Stimulated activated CD8-positive, alpha-beta memory T cell treated with anti-CD3 and anti-CD28 coated beads, Interleukin-7, amount 100 ng/mL, for 24 hours (primary cell): ENCODE measurements at regions not wholly inside any gene's neighbourhood (a gene's known extent, or its start where the extent isn't known, plus 50 kb on each side); places are given as distances from the start of the nearest gene placed in this dataset.
"Not testable (repeated sequence)": the region's sequence is repeated elsewhere in the genome, so short reads cannot be mapped to it uniquely, and the experiment has no call there.

Experiments used
- DNase-seq: peaks from one replicate; pipeline ENCODE4 v3.0.0-alpha.2; 2020; ENCODE audit warnings: low read depth

DNA sequence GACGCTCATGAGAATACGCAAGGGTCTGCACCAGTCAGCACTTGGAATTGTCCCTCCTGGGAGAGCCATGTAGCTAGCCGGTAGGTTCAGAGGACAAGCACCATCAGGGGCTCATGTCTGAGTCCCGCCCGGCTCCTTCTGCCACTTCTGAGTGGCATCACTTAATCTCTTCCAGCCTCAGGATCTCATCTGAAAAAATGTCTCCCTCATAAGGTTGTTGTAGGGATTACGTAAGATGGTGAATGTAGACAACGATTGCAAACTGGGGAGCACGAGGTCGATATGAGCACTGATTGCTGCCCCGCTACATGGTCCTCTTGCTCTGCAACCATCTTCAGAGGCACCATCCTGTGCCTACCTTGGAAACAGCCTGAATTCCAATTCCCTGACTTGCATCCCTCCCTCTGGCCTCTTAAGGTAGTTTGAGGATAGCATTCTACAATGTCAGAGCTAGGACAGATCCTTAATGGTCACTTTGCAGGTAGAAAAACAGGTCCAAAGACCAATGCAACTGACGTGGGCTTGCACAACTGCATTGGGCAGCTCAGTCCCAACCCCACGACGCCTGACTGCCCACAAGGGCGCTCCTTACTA lies 115.8 kb upstream of the TMEM45B start:
- no peak for DNase-seq

DNA sequence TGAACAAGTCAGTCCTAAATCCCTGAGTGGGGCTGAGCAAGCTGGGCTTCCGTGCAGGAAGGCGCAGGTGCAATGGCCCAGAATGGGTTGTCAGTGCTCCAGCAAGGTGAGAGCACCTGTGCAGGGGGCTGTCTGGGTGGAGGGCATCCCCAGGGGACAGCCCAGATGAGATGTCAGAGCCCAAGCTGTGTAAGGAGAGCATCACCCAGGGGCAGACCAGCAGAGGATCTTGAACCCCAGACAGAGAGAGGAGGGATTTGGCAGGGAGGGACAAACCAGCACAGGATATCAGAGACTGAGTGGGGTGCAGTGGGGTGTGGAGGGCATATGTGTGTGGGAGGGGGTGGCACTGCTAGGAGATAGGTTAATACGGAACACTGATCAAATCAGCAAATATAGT lies 114.9 kb upstream of the TMEM45B start:
- no peak for DNase-seq

DNA sequence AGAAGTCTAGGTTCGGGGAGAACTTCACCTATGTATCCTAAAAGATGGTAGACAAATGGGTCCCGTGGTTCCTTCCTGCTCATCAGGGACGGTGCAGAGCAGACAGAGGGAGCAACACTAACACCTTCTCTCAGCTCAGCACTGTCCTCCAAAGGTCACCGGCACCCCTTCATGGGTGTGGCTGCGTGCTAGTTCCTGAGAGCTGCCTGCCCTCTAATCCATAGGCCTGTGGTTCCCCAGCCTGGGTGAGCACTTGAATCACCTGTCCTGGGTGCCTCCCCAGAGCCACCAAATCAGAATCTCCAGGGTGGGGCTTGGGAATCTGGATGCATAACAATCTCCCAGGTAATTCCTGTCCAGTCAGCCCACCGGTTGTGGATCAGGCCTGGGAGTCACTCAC lies 113.9 kb upstream of the TMEM45B start:
- DNase-seq: no peak

DNA sequence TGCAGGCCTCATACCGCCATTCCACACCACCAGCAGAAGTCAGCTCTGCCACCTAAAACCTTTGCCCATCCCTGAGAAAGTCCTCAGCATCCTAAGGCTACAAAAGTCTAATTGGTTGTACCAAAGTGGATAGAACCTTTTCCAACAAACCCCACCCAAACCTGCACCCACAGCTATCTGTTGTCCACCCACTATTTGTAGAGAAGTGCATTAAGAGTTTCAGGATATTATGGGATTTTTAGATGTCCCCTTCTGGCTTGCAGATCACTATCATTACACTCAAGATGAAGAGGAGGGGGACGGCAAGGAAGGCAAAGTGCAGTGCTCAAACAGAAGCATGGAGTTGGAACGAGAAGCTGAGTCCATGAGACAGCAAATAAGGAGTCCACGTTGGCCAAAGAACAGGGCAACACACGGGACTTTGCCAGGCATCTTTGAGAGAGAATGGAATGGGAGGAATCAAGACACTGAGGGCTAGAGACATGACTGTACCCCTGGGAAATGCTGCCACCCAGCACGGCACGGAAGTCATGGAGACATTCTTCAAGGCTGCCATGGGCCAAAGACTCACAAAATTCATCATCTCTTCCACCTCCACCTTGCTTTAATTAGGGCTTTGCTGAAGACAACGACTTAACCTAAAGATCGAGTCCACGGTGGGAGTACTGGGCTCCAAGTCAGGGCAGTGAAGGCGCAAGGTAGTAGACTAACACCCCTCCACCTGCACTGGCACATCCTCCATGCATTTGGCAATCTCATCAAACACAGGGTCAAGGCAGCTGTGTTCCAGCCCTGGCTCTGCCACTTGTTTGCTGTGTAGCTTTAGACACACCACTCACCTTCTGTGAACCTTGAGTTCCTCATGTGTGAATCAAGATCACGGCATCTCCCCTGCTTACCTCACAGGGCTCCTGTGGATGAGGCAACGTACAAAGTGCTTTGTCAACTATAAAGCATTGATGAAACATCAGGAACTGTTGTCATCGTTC lies 112.9 kb upstream of the TMEM45B start:
- DNase-seq: no peak

DNA sequence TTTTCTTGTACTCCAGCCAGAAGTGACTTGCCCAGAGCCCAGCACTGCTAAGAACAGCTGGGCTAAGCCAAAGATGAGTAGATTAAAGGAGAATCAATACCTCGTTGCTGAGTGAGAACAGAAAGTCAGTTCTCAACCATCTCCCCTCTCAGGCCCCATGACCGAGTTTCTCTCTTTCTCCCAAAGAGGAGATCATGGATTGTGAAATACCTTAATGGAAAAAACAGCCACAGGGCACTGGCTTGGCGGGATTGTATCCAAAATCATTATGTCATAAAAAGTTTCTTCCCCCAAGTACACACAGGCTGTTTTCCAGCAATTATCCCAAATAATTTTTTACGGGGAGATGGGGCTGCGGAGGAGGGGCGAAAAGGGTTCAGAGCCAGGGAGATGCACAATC lies 111.8 kb upstream of the TMEM45B start:
- DNase-seq: no peak

DNA sequence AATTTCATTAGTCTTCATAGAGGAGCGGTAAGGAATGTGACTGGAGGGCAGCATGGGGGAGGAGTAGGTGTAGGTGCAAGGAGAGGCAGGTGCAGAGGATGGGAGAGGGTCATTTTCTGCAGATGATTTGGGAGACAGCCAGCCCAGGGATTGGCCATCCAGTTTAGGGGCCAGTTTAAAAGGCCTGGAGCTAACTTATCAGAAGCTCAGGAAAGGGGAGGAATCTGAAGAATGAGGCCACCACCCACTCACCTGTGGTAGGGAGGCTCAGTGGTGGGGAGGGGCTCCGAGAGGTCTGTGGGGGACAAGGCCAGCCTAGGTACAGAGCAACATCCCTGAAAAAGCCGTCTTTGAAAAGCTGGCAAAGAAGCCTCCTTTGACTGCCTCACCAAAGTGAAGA lies 110.8 kb upstream of the TMEM45B start:
- DNase-seq: no peak

DNA sequence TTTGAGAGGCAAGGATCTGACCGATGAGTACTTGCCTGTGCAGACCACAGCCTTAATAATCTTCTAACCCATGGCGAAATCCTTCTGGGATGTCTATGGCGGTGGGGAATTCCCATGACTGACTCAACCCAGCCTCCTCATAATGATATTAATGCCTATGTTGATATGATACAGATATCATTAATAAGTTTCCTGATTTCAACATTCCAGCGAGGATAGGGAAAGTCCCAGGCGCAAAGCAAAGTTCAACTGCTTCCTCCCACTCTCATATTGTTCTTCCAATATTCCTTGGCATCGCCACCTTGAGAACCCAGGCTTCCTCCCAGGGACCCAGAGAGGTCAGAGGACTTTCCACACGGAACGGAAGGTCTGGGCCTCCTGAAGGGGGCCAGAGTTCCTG lies 110.3 kb upstream of the TMEM45B start:
- DNase-seq: no peak

DNA sequence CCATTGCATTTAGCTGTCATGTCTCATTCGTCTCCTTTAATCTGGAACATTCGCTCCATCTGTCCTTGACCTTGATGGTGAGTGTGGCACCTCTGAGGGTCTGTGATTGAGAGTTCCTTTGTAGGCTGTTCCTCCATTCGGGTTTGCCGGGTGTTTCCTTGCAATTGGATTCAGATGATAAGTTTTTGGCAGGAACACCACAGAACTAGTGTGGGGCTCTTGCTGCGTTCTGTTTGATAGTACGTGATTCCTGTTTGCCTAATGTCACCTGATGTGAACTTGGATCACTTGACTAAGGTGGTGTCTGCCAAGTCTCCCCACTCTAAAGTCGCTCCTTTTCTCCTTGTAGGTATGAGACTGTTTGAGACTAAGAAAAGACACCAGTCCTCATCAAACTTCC lies 109.7 kb upstream of the TMEM45B start:
- no peak for DNase-seq

DNA sequence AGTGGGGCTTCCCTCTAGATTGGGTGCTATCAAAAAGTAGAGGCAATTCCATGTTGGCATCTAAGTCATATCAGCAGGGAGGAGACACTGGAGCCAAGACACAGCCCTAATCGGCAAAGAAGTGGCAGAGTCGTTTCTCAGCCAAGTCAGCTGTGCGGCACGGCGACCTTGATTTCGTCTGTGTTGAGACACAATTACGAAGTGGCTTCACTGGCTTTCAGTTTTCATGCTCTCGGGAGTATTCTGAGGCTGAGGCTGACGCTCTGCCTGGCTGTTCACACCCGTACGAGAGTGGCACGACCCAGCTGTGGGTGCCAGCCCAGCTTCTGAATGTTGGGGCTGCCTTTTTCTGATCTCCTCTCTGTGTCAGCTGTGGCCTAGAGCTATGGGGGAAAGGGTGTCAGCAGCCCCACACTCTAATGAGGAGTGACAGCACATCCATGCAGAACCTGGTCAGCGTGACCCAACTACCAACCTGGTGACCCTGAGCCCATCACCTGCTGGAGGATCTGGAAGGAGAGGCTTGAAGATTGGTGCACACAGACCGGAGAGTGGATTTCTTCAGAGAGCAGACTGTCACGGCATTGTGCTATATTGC lies 105.7 kb upstream of the TMEM45B start:
- DNase-seq: no peak

DNA sequence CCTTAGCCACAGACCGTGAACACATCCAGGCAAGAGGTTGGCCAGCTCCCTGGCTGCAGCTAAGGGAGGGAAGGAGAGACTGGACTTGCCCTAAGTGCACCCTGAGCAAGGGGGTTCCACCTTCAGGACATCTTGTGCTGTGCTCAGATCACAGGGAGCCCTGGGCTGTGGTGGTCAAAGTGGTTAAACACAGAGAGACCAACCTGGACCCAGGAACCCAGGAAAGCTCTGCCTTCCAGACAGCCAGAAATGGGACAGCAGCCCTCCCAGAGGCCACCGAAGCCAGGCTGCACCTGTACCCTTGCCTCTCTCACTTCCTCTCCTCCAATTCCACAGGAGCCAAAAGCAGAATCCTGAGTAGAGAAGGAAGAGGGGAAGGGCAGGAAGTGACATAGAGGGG lies 105.2 kb upstream of the TMEM45B start:
- no peak for DNase-seq

DNA sequence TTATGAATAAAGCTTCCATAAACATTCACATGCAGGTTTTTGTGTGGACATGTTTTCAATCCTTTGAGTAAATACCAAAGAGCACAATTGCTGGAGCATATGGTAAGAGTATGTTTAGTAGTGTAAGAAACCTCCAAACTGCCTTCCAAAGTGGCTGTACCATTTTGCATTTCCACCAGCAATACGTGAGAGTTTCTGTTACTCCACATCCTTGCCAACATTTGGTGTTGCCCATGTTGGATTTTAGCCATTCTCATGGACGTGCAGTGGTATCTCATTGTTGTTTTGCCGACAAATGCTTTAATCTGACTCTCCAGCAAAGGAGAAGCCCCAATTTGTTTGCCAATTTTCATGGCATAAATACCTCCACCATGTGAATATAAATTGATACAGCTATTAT lies 103.9 kb upstream of the TMEM45B start:
- no peak for DNase-seq

DNA sequence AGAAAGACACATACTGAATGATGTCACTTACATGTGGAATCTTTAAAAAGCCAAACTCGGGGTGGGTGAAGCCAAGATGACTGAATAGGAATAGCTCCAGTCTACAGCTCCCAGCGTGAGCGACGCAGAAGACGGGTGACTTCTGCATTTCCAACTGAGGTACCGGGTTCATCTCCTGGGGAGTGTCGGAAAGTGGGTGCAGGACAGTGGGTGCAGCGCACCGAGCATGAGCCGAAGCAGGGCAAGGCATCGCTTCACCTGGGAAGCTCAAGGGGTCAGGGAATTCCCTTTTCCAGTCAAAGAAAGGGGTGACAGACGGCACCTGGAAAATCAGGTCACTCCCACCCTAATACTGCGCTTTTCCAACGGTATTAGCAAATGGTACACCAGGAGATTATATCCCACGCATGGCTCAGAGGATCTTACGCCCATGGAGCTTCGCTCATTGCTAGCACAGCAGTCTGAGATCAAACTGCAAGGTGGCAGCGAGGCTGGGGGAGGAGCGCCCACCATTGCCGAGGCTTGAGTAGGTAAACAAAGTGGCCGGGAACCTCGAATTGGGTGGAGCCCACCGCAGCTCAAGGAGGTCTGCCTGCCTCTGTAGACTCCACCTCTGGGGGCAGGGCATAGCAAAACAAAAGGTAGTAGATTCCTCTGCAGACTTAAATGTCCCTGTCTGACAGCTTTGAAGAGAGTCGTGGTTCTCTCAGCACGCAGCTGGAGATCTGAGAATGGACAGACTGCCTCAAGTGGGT lies 103.0 kb upstream of the TMEM45B start:
- not testable (repeated sequence) for DNase-seq

DNA sequence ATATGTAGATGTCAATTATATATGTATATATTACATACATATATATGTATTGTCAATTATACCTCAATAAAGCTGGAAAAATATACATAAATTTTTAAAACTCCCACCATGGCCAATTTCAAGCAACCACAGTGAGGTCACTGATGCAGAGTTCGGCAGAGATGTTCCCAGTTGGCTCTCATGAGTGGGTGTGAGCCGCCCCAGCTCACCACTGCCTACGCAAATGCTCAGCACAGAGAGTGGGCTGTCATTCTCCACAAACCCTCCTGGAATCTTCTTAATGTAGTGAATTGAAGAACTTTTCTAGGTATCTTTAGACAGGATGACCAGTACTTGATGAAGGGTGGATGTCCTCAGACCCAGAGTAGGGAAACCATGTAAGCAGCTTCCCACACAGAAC lies 96.6 kb upstream of the TMEM45B start:
- DNase-seq: no peak

DNA sequence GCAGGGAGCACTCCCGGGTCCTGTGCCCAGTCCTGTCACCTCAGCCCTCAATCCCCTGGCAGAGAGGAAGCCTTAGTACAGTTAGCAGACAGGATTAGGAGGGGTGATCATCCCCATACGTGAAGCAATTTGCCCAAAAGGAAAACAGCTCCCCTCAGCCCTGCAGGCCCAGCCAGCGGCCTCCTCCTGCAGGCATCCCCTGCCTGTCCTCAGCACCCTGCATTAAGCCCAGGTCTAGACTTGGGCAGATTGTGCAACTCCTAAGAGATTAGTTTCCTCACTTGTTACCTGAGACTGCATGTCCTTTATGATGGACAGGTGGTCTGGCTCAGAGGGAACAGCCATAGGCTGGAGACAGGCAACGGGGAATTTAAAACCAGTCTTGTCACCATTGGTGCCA lies 95.5 kb upstream of the TMEM45B start:
- no peak for DNase-seq

DNA sequence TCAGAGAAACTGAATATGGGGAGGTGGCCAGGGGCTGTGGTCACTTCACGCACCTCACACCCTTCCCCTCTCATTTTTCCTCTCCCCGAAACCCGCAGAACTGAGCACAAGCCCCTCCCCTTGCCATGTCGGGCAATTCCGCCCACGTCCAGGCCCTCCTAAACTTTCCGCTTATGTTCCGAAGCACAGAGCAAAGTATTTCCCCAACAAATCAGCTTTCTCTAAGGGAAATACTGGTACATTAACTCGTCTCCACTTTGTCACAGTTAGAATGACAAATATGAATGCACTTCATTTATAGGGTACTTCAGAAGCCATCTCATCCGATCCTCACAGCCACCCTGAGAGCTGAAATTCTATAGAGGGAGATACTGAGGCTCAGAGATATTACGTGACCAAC lies 94.7 kb upstream of the TMEM45B start:
- no peak for DNase-seq

DNA sequence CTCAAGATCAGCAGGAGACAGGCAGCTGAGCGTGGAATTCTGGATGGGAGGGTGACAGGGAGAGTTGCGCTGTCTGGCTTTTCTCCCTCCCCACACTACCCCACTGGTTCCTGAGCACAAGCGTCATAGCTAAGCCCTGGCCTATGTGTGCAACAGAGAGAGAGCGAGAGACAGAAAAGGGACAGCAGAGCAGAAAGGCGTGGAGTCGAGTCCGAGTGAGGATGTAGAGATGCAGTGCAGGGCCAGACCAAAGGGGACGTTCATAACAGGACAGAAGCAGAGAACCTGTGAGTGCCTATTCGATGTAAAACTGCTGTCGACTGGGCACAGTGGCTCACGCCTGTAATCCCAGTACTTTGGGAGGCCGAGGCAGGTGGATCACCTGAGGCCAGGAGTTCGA lies 94.0 kb upstream of the TMEM45B start:
- DNase-seq: no peak

DNA sequence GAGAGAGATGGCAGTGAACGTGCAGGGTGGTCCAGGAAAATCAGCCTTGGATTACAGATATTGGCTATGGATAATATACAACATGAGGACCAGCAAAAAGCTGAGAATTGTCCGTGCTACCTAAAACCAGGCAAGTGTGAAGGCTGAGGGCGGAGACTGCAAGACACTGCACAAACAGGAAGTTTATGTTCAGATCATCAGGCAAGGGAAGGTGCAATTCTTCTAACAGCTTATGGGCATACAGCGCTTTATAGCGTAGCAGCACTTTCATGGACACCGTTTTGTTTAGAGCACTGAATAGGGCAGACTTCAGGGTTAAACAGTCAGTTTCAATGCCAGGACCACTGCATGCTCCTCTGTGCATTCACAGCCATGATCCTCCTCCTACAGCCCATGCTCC lies 93.1 kb upstream of the TMEM45B start:
- no peak for DNase-seq

DNA sequence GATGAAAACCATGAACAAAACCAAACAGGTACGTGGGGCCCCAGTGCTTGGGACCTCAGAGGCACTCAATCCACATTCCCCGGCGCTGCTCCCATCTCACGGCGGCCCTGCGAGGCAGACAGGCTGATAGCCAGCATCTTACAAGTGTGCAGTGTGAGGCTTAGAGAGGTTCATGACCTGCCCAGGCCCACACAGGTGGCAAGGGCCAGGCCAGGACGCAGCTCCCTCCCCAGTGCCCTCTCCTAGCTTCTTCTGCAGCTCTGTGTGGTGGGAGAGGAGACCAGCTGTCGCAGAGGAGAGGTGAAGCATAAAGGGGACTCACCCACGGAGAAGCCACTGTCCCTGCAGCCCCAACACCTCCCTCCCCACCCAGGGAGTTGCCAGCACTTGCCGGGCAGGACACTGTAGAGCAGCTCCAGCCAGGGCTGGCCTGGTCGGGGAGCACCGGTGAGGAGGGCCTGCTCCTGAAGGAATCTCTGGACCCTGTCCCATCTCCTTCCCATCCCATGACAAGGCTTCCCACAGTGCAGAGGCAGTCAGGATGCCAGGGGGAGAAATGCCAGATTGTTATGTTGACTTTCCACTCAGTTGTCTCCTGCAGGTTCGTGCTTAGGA lies 92.4 kb upstream of the TMEM45B start:
- DNase-seq: no peak

DNA sequence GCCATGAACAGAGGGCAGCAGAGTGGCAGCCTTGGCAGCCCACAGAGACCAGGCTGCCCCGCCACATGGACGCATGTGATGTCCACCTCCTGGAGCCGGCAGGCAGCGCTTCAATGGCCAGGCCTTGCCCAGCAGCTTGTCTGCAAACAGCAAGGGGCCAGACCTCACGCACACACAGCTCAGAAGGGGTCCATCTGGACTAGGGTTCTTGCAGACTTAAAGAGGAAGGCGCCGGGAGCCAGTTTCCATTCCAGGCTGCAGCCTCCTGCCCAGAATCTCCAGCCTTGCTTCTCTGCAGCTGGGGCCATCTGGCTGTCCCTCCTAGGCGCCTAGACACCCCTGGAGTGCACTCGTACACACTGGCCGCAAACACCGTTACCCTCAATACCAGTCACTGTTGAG lies 91.9 kb upstream of the TMEM45B start:
- no peak for DNase-seq

DNA sequence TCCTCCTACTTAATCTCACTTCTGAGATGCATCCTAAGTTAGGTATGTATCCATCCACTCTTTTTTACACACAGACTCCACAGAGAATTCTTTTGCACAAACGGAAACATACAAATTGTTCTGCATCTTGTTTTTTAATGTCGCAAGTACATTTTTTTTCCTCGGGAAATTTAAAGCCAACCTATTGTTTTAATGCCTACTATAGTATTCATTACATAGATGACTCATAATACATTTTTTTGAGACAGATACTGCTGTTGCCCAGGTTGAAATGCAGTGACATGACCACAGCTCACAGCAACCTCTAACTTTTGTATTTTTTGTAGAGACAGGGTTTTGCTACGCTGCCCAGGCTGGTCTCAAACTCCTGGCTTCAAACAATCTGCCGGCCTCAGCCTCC lies 90.8 kb upstream of the TMEM45B start:
- DNase-seq: no peak

DNA sequence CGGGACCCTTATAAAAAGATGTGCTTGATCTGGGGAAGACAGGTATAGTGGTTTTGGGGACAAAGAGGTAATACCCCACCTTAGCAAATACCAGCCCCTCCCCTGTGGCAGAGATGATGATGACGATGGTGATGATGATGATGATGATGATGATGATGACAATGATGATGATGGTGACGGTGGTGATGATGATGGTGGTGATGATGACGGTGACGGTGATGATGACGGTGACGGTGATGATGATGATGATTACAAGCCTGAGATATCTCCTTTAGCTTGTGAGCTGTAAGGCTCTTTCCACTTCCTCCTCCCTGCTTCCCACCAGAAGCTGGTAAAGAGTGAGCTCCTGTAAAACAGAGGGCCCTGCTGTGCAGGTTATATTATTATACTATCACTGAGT lies 89.5 kb upstream of the TMEM45B start:
- no peak for DNase-seq

DNA sequence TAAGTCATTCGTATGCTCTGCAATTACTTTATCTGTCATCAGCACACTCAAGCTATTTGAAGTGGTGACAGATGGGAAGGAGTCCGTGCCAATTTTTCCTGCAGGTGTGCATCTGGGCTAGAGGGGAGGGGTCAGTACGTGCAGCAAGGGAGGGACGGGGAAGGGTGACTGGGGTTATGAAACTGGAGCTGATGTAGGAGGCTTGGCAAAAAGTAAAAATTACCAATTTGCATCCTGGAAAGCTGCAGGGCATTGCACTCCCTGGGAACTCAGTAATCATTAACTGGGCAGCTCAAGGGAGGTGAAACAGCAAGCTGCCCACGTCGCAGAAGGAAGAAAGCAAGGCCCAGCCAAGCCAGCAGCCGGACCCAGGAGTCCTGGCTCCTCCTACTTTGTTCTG lies 87.1 kb upstream of the TMEM45B start:
- DNase-seq: no peak
